Ishikawa (cell line): ENCODE measurements at regions not wholly inside any gene's neighbourhood (a gene's known extent, or its start where the extent isn't known, plus 50 kb on each side); places are given as distances from the start of the nearest gene placed in this dataset.

Experiments
- EP300 ChIP-seq: IDR thresholded peaks from 2 replicates; pipeline ENCODE4 v1.6.1; 2012; ENCODE audit warnings: borderline replicate concordance
- TAF1 ChIP-seq: IDR thresholded peaks from 2 replicates; pipeline ENCODE4 v1.6.1; 2012; ENCODE audit warnings: low read depth, mild to moderate bottlenecking
- TCF12 ChIP-seq: IDR thresholded peaks from 2 replicates; pipeline ENCODE4 v1.6.1; 2012; ENCODE audit warnings: low read depth

DNA sequence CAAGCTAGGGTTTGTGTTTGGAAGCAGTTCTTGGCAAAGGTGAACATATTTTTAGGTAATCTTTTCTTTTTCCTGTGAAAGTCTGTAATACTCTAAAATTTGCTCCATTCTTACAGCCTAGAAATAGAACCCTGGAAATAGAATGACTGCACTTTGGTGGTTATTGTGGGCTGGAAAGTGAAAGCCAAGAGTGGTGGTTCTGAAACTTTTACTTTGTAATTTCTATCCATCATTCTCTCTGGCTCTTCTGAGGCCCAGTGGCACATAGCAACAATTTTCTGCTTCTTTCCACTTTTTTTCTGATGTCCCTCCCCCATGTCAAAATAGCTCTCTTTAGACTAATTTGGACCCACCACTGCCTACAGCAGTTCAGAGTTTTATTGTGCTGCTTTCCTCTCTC, 300.4 kb upstream of the RPS6KA3 start:
- TF ChIP-seq TCF12 (no peak), EP300 (no peak), TAF1 (no peak)
